Motor neuron (in vitro differentiated cells): ENCODE measurements at regions not wholly inside any gene's neighbourhood (a gene's known extent, or its start where the extent isn't known, plus 50 kb on each side); places are given as distances from the start of the nearest gene placed in this dataset.
A peak's percentile ranks its signal among the peaks of the same experiment; 100 is the strongest.

Experiments used
- ATAC-seq, 8 experiments: fragments of 200-7000 bp; cut with Tn5 transposase; replicated peaks in 6 of 8; 2 replicates each; pipeline ENCODE4 v1.8.0; 2021; ENCODE audit warnings: mild to moderate bottlenecking in 8 of 8, moderate library complexity in 8 of 8
- H3K27ac ChIP-seq, 2 donors: fragments of 250-450 bp; sonication (Bioruptor Pico); 2 replicates each; pipeline ENCODE4 v1.9.0; 2021; ENCODE audit warnings: antibody characterized with exemption in 2 of 2, mild to moderate bottlenecking in 2 of 2, moderate library complexity in 1 of 2
- H3K4me1 ChIP-seq, 2 donors: fragments of 250-450 bp; sonication (Bioruptor Pico); replicated peaks in 1 of 2; 2 replicates each; pipeline ENCODE4 v1.6.1; 2021; ENCODE audit warnings: antibody characterized with exemption in 2 of 2, mild to moderate bottlenecking in 2 of 2, moderate library complexity in 1 of 2
- H3K4me3 ChIP-seq, 5 donors: fragments of 250-450 bp; sonication (Bioruptor Pico); 2 replicates each; pipeline ENCODE4 v1.9.0; 2021; ENCODE audit warnings: antibody characterized with exemption in 5 of 5, mild to moderate bottlenecking in 5 of 5, moderate library complexity in 4 of 5
- WGBS, 10 experiments: fragments of 450-650 bp; shearing (Covaris generic); methylation state at CpG; one replicate each; pipeline ENCODE4 v1.0.0; 2022; 5-methylcytosine and 5-hydroxymethylcytosine counted together
- in situ Hi-C, 9 experiments: fragments of 400-800 bp; cut with MboI; loops; one replicate each; pipeline ENCODE4 v1.15.0; 2021; ENCODE audit warnings: low sequenced_read_pairs in 9 of 9, low pct_unique_long_range_greater_than_20kb in 2 of 9; ENCODE audit not compliant: unreplicated experiment in 9 of 9

GRCh38 chr3:34808287-34808686 lies 831.0 kb upstream of the ARPP21 start:
- WGBS, 10 experiments = 0 to 60% (median 33%) methylated on average over 1 of the region's 1 CpG; no CpG with 5 or more reads in 3 of the 10 experiments
- ATAC-seq = no peak
- in situ Hi-C loops = no loop called here
- Histone ChIP-seq H3K4me1 (peaks cover 0 to 4% of the 10 kb centered on the region in 2 donors), H3K4me3 (no peak overlapping the region), H3K27ac (no peak overlapping the region)

- WGBS, 10 experiments = 0 to 90% (median 69%) methylated on average over 1 to 2 of the region's 2 CpGs; no CpG with 5 or more reads in 1 of the 10 experiments
Measured at GRCh38 chr3:34828847-34829246, 810.5 kb upstream of the ARPP21 start.

GRCh38 chr3:34832865-34833508 lies 806.3 kb upstream of the ARPP21 start:
- ATAC-seq = peak in 2 of 8 experiments; percentile 16 to 26
- Histone ChIP-seq H3K27ac (no peak overlapping the region), H3K4me3 (no peak overlapping the region), H3K4me1 (no peaks in the 10 kb centered on the region)
- 0 to 50% (median 25%) methylated on average over 1 of the region's 1 CpG; no CpG with 5 or more reads in 2 of the 10 experiments for WGBS, 10 experiments
- in situ Hi-C loops = no loop called here

More at GRCh38 chr3:34828847-34829246, 810.5 kb upstream of the ARPP21 start:
- Histone ChIP-seq H3K4me1 (no peaks in the 10 kb centered on the region), H3K27ac (no peak overlapping the region), H3K4me3 (no peak overlapping the region)
- in situ Hi-C loops = no loop called here
- ATAC-seq = no peak

- Histone ChIP-seq H3K4me1 (peaks cover under 1 to 1% of the 10 kb centered on the region in 2 donors), H3K4me3 (no peak overlapping the region), H3K27ac (no peak overlapping the region)
- ATAC-seq = no peak
- in situ Hi-C loops = no loop called here
- 13 to 100% (median 51%) methylated on average over 1 to 4 of the region's 4 CpGs; no CpG with 5 or more reads in 3 of the 10 experiments for WGBS, 10 experiments
Measured at GRCh38 chr3:34837848-34838741, 801.2 kb upstream of the ARPP21 start.

GRCh38 chr3:34842706-34843480 lies 796.4 kb upstream of the ARPP21 start:
- ATAC-seq = peak in 5 of 8 experiments; percentile 59 to 80 (median 66)
- H3K27ac ChIP-seq = no peak overlapping the region
- H3K4me3 ChIP-seq = no peak overlapping the region
- H3K4me1 ChIP-seq = peaks cover 21 to 32% of the 10 kb centered on the region in 2 donors
- in situ Hi-C loops = no loop called here
- 0 to 48% (median 16%) methylated on average over 2 to 4 of the region's 4 CpGs for WGBS, 10 experiments

GRCh38 chr3:34844323-34844620 lies 795.1 kb upstream of the ARPP21 start:
- peak in 4 of 8 experiments; percentile 24 to 61 (median 40) for ATAC-seq
- in situ Hi-C loops = no loop called here
- no peak overlapping the region for H3K27ac ChIP-seq
- peaks cover 21 to 37% of the 10 kb centered on the region in 2 donors for H3K4me1 ChIP-seq
- 0 to 50% (median 8%) methylated on average over 1 to 2 of the region's 2 CpGs; no CpG with 5 or more reads in 3 of the 10 experiments for WGBS, 10 experiments
- no peak overlapping the region for H3K4me3 ChIP-seq

- 33 to 100% (median 100%) methylated on average over 1 of the region's 1 CpG; no CpG with 5 or more reads in 5 of the 10 experiments for WGBS, 10 experiments
Measured at GRCh38 chr3:34851137-34851536, 788.2 kb upstream of the ARPP21 start.

GRCh38 chr3:34852844-34853439 lies 786.4 kb upstream of the ARPP21 start:
- Histone ChIP-seq H3K27ac (no peak overlapping the region), H3K4me1 (peaks cover 29 to 46% of the 10 kb centered on the region in 2 donors), H3K4me3 (no peak overlapping the region)
- ATAC-seq = peak in 5 of 8 experiments; percentile 56 to 83 (median 81)
- in situ Hi-C loops = no loop called here
- 0 to 50% (median 17%) methylated on average over 1 of the region's 1 CpG; no CpG with 5 or more reads in 2 of the 10 experiments for WGBS, 10 experiments

More at GRCh38 chr3:34851137-34851536, 788.2 kb upstream of the ARPP21 start:
- peaks cover 19 to 48% of the 10 kb centered on the region in 2 donors for H3K4me1 ChIP-seq
- ATAC-seq = peak in 5 of 8 experiments; percentile 18 to 79 (median 45)
- in situ Hi-C loops = no loop called here
- no peak overlapping the region for H3K4me3 ChIP-seq
- H3K27ac ChIP-seq = no peak overlapping the region

GRCh38 chr3:34856081-34856947 lies 783.0 kb upstream of the ARPP21 start:
- H3K27ac ChIP-seq = peak overlapping the region in 1 of 2 donors; percentile 61
- 0 to 47% (median 27%) methylated on average over 1 to 7 of the region's 7 CpGs for WGBS, 10 experiments
- in situ Hi-C loops = no loop called here

GRCh38 chr3:34858067-34858660 lies 781.2 kb upstream of the ARPP21 start:
- 5 to 90% (median 69%) methylated on average over 2 to 3 of the region's 3 CpGs for WGBS, 10 experiments
- H3K4me3 ChIP-seq = no peak overlapping the region
- H3K4me1 ChIP-seq = peaks cover 22 to 33% of the 10 kb centered on the region in 2 donors

More at GRCh38 chr3:34856081-34856947, 783.0 kb upstream of the ARPP21 start:
- peak in 6 of 8 experiments; percentile 8 to 62 (median 49) for ATAC-seq
- no peak overlapping the region for H3K4me3 ChIP-seq
- H3K4me1 ChIP-seq = peaks cover 25 to 34% of the 10 kb centered on the region in 2 donors

GRCh38 chr3:34859746-34860145 lies 779.6 kb upstream of the ARPP21 start:
- peaks cover 18 to 33% of the 10 kb centered on the region in 2 donors for H3K4me1 ChIP-seq
- peak; percentile 13 to 97 (median 82) for ATAC-seq
- in situ Hi-C loops = no loop called here
- H3K4me3 ChIP-seq = no peak overlapping the region
- 0 to 62% (median 17%) methylated on average over 1 of the region's 1 CpG; no CpG with 5 or more reads in 1 of the 10 experiments for WGBS, 10 experiments
- no peak overlapping the region for H3K27ac ChIP-seq

More at GRCh38 chr3:34858067-34858660, 781.2 kb upstream of the ARPP21 start:
- in situ Hi-C loops = no loop called here
- H3K27ac ChIP-seq = no peak overlapping the region
- ATAC-seq = no peak
